COLO668 (cell line): ENCODE measurements at regions not wholly inside any gene's neighbourhood (a gene's known extent, or its start where the extent isn't known, plus 50 kb on each side); places are given as distances from the start of the nearest gene placed in this dataset.

Experiments used
- DNase-seq: peaks from one replicate; lab custom pipeline; 2025; ENCODE audit not compliant: unreplicated experiment; lab: John Stamatoyannopoulos, UW

GRCh38 chr16:5367951-5368350 lies 270.4 kb upstream of the EEF2KMT start:
- no peak for DNase-seq

GRCh38 chr16:5366126-5366525 lies 268.5 kb upstream of the EEF2KMT start:
- DNase-seq: no peak

- DNase-seq: no peak
Observed at GRCh38 chr16:5364186-5364585, 266.6 kb upstream of the EEF2KMT start.

- DNase-seq: no peak
Observed at GRCh38 chr16:5361322-5361721, 263.7 kb upstream of the EEF2KMT start.

- DNase-seq: no peak
Observed at GRCh38 chr16:5354645-5355044, 257.1 kb upstream of the EEF2KMT start.

- DNase-seq: no peak
Observed at GRCh38 chr16:5349670-5350517, 252.3 kb upstream of the EEF2KMT start.

- DNase-seq: no peak
Observed at GRCh38 chr16:5349101-5349500, 251.5 kb upstream of the EEF2KMT start.

- no peak for DNase-seq
Observed at GRCh38 chr16:5347561-5347960, 250.0 kb upstream of the EEF2KMT start.

- no peak for DNase-seq
Observed at GRCh38 chr16:5336941-5337340, 239.3 kb upstream of the EEF2KMT start.

- no peak for DNase-seq
Observed at GRCh38 chr16:5333991-5334390, 236.4 kb upstream of the EEF2KMT start.

GRCh38 chr16:5333126-5333525 lies 235.5 kb upstream of the EEF2KMT start:
- DNase-seq: no peak

- DNase-seq: no peak
Observed at GRCh38 chr16:5330058-5330457, 232.5 kb upstream of the EEF2KMT start.

GRCh38 chr16:5328546-5328945 lies 231.0 kb upstream of the EEF2KMT start:
- no peak for DNase-seq

GRCh38 chr16:5326395-5326794 lies 228.8 kb upstream of the EEF2KMT start:
- no peak for DNase-seq

- no peak for DNase-seq
Observed at GRCh38 chr16:5325932-5326331, 228.3 kb upstream of the EEF2KMT start.

- no peak for DNase-seq
Observed at GRCh38 chr16:5323284-5324141, 225.9 kb upstream of the EEF2KMT start.

- DNase-seq: no peak
Observed at GRCh38 chr16:5321930-5322329, 224.3 kb upstream of the EEF2KMT start.

- no peak for DNase-seq
Observed at GRCh38 chr16:5319799-5320198, 222.2 kb upstream of the EEF2KMT start.

- no peak for DNase-seq
Observed at GRCh38 chr16:5315914-5316313, 218.3 kb upstream of the EEF2KMT start.

- no peak for DNase-seq
Observed at GRCh38 chr16:5314377-5314776, 216.8 kb upstream of the EEF2KMT start.

- no peak for DNase-seq
Observed at GRCh38 chr16:5309946-5310611, 212.5 kb upstream of the EEF2KMT start.

GRCh38 chr16:5305023-5305422 lies 207.4 kb upstream of the EEF2KMT start:
- DNase-seq: no peak
